Neutrophil (primary cell): ENCODE measurements at regions not wholly inside any gene's neighbourhood (a gene's known extent, or its start where the extent isn't known, plus 50 kb on each side); places are given as distances from the start of the nearest gene placed in this dataset.

Experiments used
- H3K27ac ChIP-seq: fragments of 200-600 bp; sonication (generic); 2 replicates; pipeline ENCODE4 v1.5.1; 2016; ENCODE audit warnings: mild to moderate bottlenecking, moderate library complexity
- H3K27me3 ChIP-seq: fragments of 200-600 bp; sonication (generic); 2 replicates; pipeline ENCODE4 v1.6.0; 2016; ENCODE audit warnings: mild to moderate bottlenecking
- H3K36me3 ChIP-seq: fragments of 200-600 bp; sonication (generic); 2 replicates; pipeline ENCODE4 v1.5.1; 2017
- H3K4me1 ChIP-seq, 2 experiments: fragments of 200-600 bp in 1 of 2; sonication (generic) in 1 of 2; 1 replicate in 1 of 2; 2 replicates in 1 of 2; pipeline versions ENCODE4 v1.5.1 to v1.6.1; 2013 to 2016; ENCODE audit warnings: low read depth in 1 of 2, low read length in 1 of 2, mild to moderate bottlenecking in 1 of 2, moderate library complexity in 1 of 2; ENCODE audit not compliant: control insufficient read depth in 1 of 2, insufficient read depth in 1 of 2
- H3K4me3 ChIP-seq, 2 experiments: fragments of 200-600 bp in 1 of 2; sonication (generic) in 1 of 2; 1 replicate in 1 of 2; 2 replicates in 1 of 2; pipeline ENCODE4 v1.5.1; 2013 to 2016; ENCODE audit warnings: low read depth in 1 of 2, low read length in 1 of 2, mild to moderate bottlenecking in 1 of 2, moderate library complexity in 1 of 2
- H3K9me3 ChIP-seq: fragments of 200-600 bp; sonication (generic); 2 replicates; pipeline ENCODE4 v1.5.1; 2016
- TF ChIP-seq, protein P1 (sequence below): fragments of 200-600 bp; sonication (generic); IDR thresholded peaks from 2 replicates; pipeline ENCODE4 v1.5.1; 2016; ENCODE audit warnings: antibody characterized with exemption

DNA sequence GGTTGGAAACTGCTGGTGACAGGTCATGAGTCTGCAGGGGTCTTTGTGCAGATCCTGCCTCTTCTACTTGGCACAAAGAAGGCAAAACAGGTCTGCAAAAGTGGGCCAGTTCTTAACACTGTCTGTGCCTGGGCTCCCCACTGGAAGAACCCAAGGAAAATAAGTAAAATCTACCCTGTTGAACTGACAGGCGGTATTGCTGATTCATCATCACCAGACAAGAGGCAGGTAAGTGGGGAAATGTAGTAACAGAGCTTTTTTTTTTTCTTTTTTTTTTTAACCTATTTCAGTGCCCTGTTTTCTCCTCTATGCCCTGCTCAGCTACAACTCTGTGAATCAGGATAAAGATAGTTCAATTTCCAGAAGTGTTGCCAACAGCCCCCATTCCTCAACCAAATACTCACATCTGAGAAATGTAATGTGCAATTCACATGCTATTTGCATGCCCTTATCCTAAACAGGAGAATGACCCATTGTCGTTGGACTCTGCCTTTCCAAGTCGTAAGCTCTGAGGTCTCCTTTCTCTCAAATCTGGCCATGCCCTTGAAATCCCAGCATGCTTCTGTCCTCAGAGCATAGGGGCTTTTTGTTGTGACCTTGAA lies 237.0 kb downstream of the SOX9 start:
- Histone ChIP-seq H3K4me3 (no peak overlapping the region), H3K27ac (no peak overlapping the region), H3K4me1 (no peaks in the 10 kb centered on the region), H3K9me3 (no peaks in the 10 kb centered on the region), H3K27me3 (no peaks in the 10 kb centered on the region), H3K36me3 (no peaks in the 10 kb centered on the region)
- TF ChIP-seq, protein P1, sequence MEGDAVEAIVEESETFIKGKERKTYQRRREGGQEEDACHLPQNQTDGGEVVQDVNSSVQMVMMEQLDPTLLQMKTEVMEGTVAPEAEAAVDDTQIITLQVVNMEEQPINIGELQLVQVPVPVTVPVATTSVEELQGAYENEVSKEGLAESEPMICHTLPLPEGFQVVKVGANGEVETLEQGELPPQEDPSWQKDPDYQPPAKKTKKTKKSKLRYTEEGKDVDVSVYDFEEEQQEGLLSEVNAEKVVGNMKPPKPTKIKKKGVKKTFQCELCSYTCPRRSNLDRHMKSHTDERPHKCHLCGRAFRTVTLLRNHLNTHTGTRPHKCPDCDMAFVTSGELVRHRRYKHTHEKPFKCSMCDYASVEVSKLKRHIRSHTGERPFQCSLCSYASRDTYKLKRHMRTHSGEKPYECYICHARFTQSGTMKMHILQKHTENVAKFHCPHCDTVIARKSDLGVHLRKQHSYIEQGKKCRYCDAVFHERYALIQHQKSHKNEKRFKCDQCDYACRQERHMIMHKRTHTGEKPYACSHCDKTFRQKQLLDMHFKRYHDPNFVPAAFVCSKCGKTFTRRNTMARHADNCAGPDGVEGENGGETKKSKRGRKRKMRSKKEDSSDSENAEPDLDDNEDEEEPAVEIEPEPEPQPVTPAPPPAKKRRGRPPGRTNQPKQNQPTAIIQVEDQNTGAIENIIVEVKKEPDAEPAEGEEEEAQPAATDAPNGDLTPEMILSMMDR = no peak

- H3K27ac ChIP-seq = no peak overlapping the region
- no peaks in the 10 kb centered on the region for H3K4me1 ChIP-seq
- no peaks in the 10 kb centered on the region for H3K9me3 ChIP-seq
- H3K27me3 ChIP-seq = no peaks in the 10 kb centered on the region
- TF ChIP-seq, protein P1 = no peak
- H3K4me3 ChIP-seq = no peak overlapping the region
- H3K36me3 ChIP-seq = no peaks in the 10 kb centered on the region
These were observed 237.6 kb downstream of the SOX9 start for GRCh38 chr17:72358465-72358864.

GRCh38 chr17:72359274-72359673 lies 238.5 kb downstream of the SOX9 start:
- Histone ChIP-seq H3K4me1 (no peaks in the 10 kb centered on the region), H3K4me3 (no peak overlapping the region), H3K27ac (no peak overlapping the region), H3K36me3 (no peaks in the 10 kb centered on the region), H3K9me3 (no peaks in the 10 kb centered on the region), H3K27me3 (no peaks in the 10 kb centered on the region)
- TF ChIP-seq, protein P1 = no peak

GRCh38 chr17:72359811-72360210 lies 239.0 kb downstream of the SOX9 start:
- Histone ChIP-seq H3K4me1 (no peaks in the 10 kb centered on the region), H3K4me3 (no peak overlapping the region)

GRCh38 chr17:72360386-72360940 lies 239.6 kb downstream of the SOX9 start:
- Histone ChIP-seq H3K4me3 (no peak overlapping the region), H3K36me3 (no peaks in the 10 kb centered on the region), H3K9me3 (no peaks in the 10 kb centered on the region), H3K4me1 (no peaks in the 10 kb centered on the region), H3K27ac (no peak overlapping the region), H3K27me3 (no peaks in the 10 kb centered on the region)
- TF ChIP-seq, protein P1 = no peak

More at GRCh38 chr17:72359811-72360210, 239.0 kb downstream of the SOX9 start:
- Histone ChIP-seq H3K36me3 (no peaks in the 10 kb centered on the region), H3K9me3 (no peaks in the 10 kb centered on the region), H3K27me3 (no peaks in the 10 kb centered on the region), H3K27ac (no peak overlapping the region)
- TF ChIP-seq, protein P1 = no peak
